ENCODE measurements at regions not wholly inside any gene's neighbourhood (a gene's known extent, or its start where the extent isn't known, plus 50 kb on each side); places are given as distances from the start of the nearest gene placed in this dataset.

DNA sequence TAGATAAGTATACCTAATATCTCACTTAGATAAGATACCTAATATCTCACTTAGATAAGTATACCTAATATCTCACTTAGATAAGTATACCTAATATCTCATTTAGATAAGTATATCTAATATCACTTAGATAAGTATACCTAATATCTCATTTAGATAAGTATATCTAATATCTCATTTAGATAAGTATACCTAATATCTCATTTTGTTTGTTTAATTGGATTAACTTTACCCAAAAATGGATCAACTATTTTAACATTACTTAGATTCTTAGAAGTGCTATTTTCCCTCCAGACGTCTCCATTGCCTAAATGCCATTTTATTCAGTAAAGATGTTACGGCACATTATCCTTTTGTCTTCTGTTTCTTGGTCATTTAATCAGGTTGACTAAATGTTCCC, 346.4 kb downstream of the CHRM3 start:
- DNase-seq (ENCODE audit: low spot score) = no peak

DNA sequence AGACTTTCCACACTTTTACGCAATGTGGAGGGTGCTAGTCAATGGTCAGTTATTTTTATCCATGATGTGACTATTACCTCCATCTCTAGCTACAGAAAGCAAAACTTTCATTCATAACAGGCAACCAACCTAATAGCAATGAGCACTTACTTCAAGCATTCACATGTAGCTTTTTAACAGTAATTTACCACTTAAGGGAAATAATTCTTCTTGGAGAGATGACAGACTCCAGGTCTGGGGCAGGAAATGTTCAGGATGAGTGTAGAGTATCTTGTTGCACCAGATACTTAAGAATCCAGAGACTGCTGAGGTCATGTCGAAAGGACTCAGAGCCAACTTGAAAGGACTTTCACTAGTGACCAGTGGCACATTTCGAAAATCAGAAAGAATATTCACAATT, 347.6 kb downstream of the CHRM3 start:
- DNase-seq (ENCODE audit: low spot score) = no peak

DNA sequence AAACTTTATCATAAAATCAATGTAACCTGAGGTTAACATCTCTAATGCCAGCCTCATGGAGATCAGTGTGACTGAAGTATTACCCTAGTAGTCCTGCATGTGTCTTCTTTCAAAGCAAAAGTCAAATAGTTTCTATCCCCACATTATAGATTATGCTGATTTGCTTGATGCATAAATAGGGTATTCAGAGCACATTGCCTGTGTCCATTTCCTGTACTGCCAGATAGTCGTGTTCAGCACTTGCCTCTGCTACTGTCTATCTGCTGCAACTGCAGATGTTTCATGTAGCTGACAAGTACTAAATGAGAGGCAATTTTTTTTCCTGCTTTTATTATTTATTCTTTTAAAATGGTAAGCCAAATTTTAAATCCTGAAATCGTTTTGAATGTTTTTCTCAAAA, 348.7 kb downstream of the CHRM3 start:
- no peak for DNase-seq (ENCODE audit: low spot score)

GRCh38 chr1:239736479-239736878, 350.1 kb downstream of the CHRM3 start:
- DNase-seq (ENCODE audit: low spot score) = no peak

GRCh38 chr1:239739375-239739774, 352.3 kb upstream of the FMN2 start:
- no peak for DNase-seq (ENCODE audit: low spot score)

GRCh38 chr1:239739919-239740318, 351.8 kb upstream of the FMN2 start:
- DNase-seq (ENCODE audit: low spot score) = no peak

- no peak for DNase-seq (ENCODE audit: low spot score)
Measured at GRCh38 chr1:239742416-239743109, 349.1 kb upstream of the FMN2 start.

GRCh38 chr1:239744851-239745250, 346.8 kb upstream of the FMN2 start:
- DNase-seq (ENCODE audit: low spot score) = no peak

DNA sequence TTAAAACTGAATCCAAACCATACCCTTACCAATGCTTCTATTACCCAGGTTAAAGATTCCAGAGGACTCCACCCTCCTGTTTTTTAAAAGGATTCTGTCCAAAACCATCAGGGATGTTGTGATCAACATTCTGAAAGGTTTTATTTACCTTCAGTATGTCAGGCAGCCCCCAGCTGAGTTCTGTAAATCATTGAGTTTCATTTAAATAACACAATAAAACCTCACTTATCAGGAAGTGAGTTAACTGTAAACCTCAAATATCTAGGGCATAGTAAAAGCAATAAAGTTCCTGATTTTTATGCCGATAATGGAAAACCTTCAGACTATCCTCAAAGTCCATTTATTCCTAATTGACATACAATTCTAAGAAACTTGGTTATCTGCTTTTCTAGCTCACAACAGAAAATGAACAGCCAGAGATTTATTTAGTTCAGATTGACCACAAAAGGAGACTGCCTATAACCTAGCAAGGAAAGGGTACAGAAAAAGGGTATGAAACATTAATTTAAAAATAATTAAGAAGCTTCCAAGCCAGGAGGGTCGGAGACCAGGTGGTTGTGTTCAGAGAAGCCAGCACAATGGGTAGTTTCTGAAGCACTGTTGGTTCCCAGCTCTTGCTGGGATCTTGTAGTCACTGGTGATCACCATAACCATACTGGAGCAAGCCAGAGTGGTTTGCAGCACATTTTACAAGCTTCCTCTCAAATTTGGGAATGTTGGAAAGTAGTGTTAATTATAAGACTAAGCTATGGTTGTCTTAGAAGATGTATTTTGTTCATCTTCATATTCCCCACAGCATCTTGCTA, 336.4 kb upstream of the FMN2 start:
- DNase-seq (ENCODE audit: low spot score) = no peak

DNA sequence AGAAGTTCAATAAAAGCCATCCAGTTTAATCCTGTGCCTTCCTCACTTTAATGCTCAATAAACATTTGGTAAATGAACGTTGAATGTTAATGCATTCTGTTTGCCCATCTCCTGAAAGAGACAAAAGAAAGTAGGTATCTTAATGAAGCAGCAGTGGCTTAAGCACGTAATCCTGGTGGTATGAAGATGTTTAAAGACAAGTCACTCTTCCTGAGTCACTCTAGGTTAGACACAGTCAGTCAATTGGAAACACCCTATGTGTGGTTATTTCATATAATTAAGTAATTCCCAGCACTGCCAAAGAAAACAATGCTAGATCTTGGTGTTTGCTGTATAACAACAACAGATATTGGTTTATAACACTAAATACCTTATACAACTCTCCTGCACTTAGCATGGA, 334.0 kb upstream of the FMN2 start:
- no peak for DNase-seq (ENCODE audit: low spot score)

GRCh38 chr1:239758756-239759155, 332.9 kb upstream of the FMN2 start:
- DNase-seq (ENCODE audit: low spot score) = no peak

DNA sequence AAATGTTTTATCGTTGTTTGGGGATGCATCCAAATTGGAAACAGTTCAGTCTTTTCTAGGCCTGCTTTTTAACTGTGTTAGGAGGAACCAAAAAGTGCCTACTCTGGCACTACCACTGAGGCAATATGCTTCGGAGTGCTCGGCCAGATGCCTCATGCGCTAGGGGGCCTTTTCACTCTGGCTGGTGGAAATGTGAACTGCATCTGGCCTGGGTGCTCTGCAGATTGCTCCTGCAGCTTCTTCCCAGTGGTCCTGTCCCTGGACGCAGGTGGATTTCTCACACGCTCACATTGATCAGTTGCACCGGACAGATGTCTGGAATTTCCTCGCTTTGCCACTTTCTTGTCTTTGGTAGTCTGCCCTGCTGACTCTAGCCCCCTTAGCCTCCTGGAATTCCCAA, 330.2 kb upstream of the FMN2 start:
- DNase-seq (ENCODE audit: low spot score) = no peak

DNA sequence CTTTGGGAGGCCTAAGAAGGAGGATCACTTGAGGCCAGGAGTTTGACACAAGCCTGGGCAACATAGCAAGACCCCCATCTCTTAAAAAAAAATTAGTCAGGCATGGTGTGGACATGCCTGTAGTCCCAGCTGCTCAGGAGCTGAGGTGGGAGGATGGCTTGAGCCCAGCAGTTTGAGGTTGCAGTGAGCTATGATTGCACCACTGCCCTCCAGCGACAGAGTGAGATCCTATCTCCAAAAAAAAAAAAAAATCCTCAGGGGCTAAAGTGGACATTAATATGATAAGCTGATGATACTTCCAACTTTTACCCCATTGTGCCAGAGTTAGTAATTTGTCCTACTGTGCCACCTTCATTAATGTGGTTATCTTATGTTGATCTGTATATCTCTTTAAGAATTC, 327.8 kb upstream of the FMN2 start:
- no peak for DNase-seq (ENCODE audit: low spot score)

GRCh38 chr1:239764546-239764945, 327.1 kb upstream of the FMN2 start:
- DNase-seq (ENCODE audit: low spot score) = no peak

DNA sequence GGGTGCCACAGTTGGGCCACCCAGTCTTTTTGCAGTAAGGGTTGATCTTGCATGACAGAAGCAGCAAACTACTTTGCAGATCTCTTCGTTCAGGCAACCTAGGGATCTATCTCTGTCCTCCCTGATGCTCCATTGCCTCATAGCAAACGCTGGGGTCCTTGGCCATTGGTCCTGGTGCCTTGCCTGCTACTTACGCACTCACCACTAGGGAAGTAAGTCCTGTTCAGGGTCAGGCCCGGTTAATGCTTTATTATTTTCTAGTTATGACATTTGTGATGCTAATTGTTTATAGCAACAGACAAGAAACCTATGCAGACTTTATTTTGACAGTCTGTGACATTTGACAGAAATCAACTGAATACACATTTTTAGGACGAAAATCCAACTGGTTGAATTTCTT, 326.5 kb upstream of the FMN2 start:
- no peak for DNase-seq (ENCODE audit: low spot score)

GRCh38 chr1:239771550-239771949, 320.1 kb upstream of the FMN2 start:
- DNase-seq (ENCODE audit: low spot score) = no peak

DNA sequence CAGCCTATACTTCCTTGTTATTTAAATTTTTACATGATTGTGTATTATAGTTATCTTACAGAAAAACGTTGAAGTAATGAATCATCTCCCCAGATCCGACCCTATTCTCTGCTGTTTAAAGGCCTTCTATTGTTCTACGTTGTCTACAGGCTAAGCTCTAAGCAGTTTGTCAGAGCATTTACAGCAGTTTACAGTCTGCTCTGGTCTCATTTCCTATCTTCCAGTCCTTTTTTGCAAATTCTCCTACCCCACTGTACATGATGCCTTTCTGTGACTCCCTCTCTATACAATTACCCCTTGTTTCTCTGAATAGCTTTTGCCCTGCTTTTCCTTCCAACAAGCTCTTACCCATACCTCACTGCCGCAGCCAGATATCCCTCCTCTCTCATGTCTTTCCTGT, 319.2 kb upstream of the FMN2 start:
- DNase-seq (ENCODE audit: low spot score) = no peak

DNA sequence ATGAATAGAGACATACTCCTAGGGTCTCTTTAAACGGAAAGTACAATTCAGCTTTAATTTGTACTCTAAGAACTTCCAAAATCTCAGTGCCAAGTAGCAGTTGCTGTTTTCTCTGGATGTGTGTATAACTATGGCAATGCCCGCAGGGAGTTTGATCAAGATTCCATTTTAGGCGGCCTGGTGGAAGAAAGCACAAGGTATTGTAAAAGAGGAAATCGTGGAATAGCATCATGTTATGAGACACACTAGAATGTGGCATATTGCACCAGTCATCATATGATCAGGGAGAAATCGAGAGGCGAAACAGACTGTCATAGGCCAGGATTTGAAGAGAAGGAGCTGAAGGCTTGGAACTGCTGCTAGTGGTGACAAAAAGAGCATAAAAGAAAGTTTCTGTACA, 316.2 kb upstream of the FMN2 start:
- DNase-seq (ENCODE audit: low spot score) = no peak

DNA sequence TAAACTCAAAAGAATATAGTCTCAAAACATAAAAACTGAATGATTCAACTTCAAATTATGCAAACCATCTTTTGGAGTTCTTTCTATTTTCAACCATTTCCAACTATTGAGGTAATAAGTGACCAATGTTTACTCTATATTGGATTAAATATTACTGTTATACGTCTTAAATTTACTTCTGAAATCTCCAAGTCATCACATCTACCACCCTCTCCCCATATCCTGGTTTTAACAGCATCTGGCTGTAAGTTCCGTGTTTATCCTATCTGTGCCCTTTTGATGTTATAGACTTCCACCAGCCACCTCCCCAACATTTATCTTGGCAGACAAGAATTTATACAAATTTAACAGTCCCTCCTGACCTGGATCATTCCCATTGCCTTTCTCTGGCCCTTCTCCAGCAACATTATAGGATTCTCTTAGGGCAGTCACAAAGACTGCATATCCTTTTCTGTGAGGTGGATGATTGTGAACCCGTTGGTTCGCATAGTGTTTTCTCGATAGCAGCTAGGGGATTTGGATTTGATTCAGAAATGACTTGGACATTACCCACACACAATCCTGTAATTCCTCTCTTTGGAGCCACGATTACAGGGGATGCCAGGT, 313.4 kb upstream of the FMN2 start:
- no peak for DNase-seq (ENCODE audit: low spot score)

DNA sequence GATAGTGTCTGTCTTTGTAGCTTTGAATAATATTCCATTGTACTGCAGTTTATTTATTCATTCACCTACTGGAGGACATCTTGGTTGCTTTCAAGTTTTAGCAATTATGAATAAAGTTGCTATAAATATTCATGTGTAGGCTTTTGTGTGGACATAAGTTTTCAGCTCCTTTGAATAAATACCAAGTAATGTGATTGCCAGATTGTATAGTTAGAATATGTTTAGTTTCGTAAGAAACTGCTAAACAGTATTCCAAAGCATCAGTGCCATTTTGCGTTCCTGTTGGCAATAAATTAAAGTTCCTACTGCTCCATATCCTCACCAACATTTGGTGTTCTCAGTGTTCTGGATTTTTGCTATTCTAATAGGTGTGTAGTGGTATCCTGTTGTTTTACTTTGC, 311.7 kb upstream of the FMN2 start:
- DNase-seq (ENCODE audit: low spot score) = no peak

DNA sequence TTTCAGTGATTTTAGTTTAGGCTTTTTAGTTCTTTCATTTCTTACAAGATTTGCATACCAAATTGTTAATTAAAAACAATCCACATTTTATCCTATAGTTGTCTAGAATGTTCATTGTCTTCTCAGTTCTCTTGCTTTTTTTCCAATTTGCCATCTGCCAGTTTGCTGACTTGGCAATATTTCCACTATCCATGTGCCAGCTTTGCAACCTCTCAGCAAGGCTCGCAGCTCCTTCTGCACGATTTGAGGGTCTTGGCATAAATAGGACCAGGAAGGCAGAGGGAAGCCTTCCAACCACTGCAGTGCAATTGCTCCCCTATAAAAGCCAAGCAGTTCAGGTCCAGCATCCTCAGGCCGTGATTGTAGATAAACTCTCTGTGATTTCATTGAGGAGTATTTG, 306.8 kb upstream of the FMN2 start:
- no peak for DNase-seq (ENCODE audit: low spot score)

DNA sequence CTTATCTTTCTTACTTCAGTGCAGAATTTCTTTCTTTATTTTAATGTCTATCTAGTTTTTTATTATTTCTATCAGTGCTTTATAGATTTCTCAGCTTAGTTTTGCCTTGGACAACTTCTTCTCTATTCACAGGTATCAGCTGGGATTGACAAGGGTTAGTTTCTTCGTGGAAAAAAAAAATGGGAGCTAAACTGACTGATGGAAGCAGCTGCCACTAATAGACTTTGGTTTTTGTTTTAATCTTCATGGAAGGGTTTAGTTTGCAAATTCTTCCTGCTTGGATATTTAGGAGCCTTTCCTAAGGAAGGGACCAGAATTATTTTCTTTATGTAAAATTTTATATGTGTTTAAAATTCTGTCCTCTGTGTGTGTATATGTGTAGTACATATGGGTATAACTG, 306.1 kb upstream of the FMN2 start:
- no peak for DNase-seq (ENCODE audit: low spot score)

DNA sequence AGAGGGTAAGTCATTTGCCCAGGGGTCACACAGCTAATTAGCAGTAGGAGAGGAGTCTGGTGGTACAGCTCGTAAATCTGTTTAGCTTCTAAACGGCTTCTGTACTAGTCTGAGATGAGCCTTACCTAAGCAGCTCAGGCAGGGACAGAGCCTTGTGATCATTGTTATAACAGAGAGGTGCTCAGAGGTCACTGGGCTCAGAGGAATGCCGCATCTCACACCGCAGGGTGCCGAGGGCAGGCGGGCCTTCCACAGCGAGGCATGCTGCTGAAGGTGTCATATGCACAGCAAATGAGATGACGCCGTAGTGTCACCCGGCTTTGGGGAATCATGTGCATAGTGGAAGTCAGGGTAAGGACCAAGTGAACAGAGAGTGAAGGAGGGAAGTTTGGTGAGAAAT, 305.2 kb upstream of the FMN2 start:
- DNase-seq (ENCODE audit: low spot score) = no peak

DNA sequence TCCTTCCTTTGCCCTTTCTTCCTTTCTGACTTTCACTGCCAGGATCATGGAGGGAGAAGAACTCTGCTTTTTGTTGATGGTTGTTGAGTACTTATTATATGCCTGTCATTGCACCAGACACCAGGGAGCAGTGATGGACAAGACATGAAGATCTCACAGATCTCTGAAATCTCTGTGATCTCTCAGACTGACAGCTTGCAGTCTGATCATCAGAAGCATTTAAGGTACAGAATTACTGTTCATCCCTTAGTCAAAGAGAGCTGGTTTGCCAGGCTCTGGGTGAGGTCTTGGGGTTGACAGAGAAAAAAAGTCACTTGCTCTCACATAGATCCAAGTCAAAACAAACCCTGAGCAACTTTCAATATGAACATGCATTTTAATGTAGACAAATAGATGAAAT, 299.5 kb upstream of the FMN2 start:
- DNase-seq (ENCODE audit: low spot score) = no peak

Measured in RKO (cell line).